IMR-90 (cell line): ENCODE measurements at regions not wholly inside any gene's neighbourhood (a gene's known extent, or its start where the extent isn't known, plus 50 kb on each side); places are given as distances from the start of the nearest gene placed in this dataset.

Source experiments
- ATAC-seq: fragments of 200-7000 bp; cut with Tn5 transposase; 2 replicates; pipeline ENCODE4 v1.9.1; 2020; ENCODE audit warnings: low read depth, mild to moderate bottlenecking, moderate library complexity
- BruUV-seq: library from RNA; stranded (reverse); fragments of 400-500 nt; replicated peaks from 2 replicates; lab custom pipeline; 2021; lab: Mats Ljungman, UMichigan
- CTCF ChIA-PET: fragments of 300-600 bp; formaldehyde crosslinking; extraction: SDS; loops from one replicate; lab custom pipeline; 2021; ENCODE audit warnings: antibody characterized with exemption; lab: Yijun Ruan, JAX
- POLR2A ChIA-PET: fragments of 300-600 bp; sonication (Branson Sonifier 250); formaldehyde crosslinking; loops from one replicate; lab custom pipeline; 2022; ENCODE audit warnings: antibody characterized with exemption; ENCODE audit not compliant: unreplicated experiment; lab: Charles Lee
- DNase-seq: peaks from one replicate; pipeline ENCODE4 v3.0.0; 2013
- H2AFZ ChIP-seq: replicated peaks from 2 replicates; pipeline ENCODE3; 2013; ENCODE audit warnings: low read length, mild to moderate bottlenecking; ENCODE audit not compliant: poor library complexity
- H2AK5ac ChIP-seq: 2 replicates; pipeline ENCODE4 v1.6.1; 2013; ENCODE audit warnings: low read depth, low read length, inconsistent platforms
- H2AK9ac ChIP-seq: replicated peaks from 2 replicates; pipeline ENCODE3; 2013; ENCODE audit warnings: mild to moderate bottlenecking, low read depth, low read length, moderate library complexity; ENCODE audit not compliant: poor library complexity
- H2BK120ac ChIP-seq: 2 replicates; pipeline ENCODE4 v1.6.1; 2013; ENCODE audit warnings: low read depth, low read length, inconsistent platforms
- H2BK15ac ChIP-seq: 3 replicates; pipeline ENCODE4 v1.6.1; 2013; ENCODE audit warnings: low read depth, low read length, inconsistent platforms
- H2BK20ac ChIP-seq: 2 replicates; pipeline ENCODE4 v1.6.1; 2013; ENCODE audit warnings: low read depth, mild to moderate bottlenecking, inconsistent platforms, low read length, moderate library complexity
- H2BK5ac ChIP-seq: 2 replicates; pipeline ENCODE4 v1.6.1; 2013; ENCODE audit warnings: mild to moderate bottlenecking, low read depth, low read length, inconsistent platforms; ENCODE audit not compliant: poor library complexity, severe bottlenecking
- H3K14ac ChIP-seq: replicated peaks from 2 replicates; pipeline ENCODE4 v1.6.1; 2013; ENCODE audit warnings: low read depth, low read length, inconsistent platforms
- H3K18ac ChIP-seq: 2 replicates; pipeline ENCODE4 v1.6.1; 2013; ENCODE audit warnings: low read depth, low read length, control low read depth
- H3K23ac ChIP-seq: 2 replicates; pipeline ENCODE4 v1.6.1; 2013; ENCODE audit warnings: low read depth, low read length, inconsistent platforms
- H3K27ac ChIP-seq: 2 replicates; pipeline ENCODE4 v1.5.1; 2013; ENCODE audit warnings: mild to moderate bottlenecking, control low read depth, low read length; ENCODE audit not compliant: insufficient read depth
- H3K27me3 ChIP-seq: 2 replicates; pipeline ENCODE4 v1.6.1; 2013; ENCODE audit warnings: low read length; ENCODE audit not compliant: control insufficient read depth, insufficient read depth
- H3K36me3 ChIP-seq: 2 replicates; pipeline ENCODE4 v1.6.1; 2013; ENCODE audit warnings: low read length, mixed read lengths; ENCODE audit not compliant: control insufficient read depth, insufficient read depth
- H3K4ac ChIP-seq: 2 replicates; pipeline ENCODE4 v1.6.1; 2013; ENCODE audit warnings: low read depth, low read length, inconsistent platforms
- H3K4me1 ChIP-seq: 2 replicates; pipeline ENCODE4 v1.6.1; 2013; ENCODE audit warnings: low read length, mixed read lengths; ENCODE audit not compliant: control insufficient read depth, insufficient read depth
- H3K4me2 ChIP-seq: 2 replicates; pipeline ENCODE4 v1.6.1; 2013; ENCODE audit warnings: low read depth, mild to moderate bottlenecking, control low read depth, low read length, moderate library complexity
- H3K4me3 ChIP-seq: 2 replicates; pipeline ENCODE4 v1.5.1; 2013; ENCODE audit warnings: low read depth, mild to moderate bottlenecking, control low read depth, low read length, moderate library complexity; ENCODE audit not compliant: insufficient read depth
- H3K56ac ChIP-seq: 2 replicates; pipeline ENCODE4 v1.6.1; 2013; ENCODE audit warnings: low read length, inconsistent platforms; ENCODE audit not compliant: insufficient read depth; ENCODE audit errors: extremely low read depth
- H3K79me1 ChIP-seq, 2 experiments: 2 replicates each; pipeline ENCODE4 v1.6.1; 2013; ENCODE audit warnings: low read length in 2 of 2, inconsistent platforms in 1 of 2, low read depth in 1 of 2
- H3K9ac ChIP-seq: 2 replicates; pipeline ENCODE4 v1.6.1; 2013; ENCODE audit warnings: low read depth, low read length, control low read depth
- H3K9me1 ChIP-seq: 2 replicates; pipeline ENCODE4 v1.6.1; 2013; ENCODE audit warnings: low read length, inconsistent platforms; ENCODE audit not compliant: insufficient read depth
- H3K9me3 ChIP-seq: 2 replicates; pipeline ENCODE4 v1.6.1; 2013; ENCODE audit warnings: low read length; ENCODE audit not compliant: control insufficient read depth, insufficient read depth
- H4K20me1 ChIP-seq: 2 replicates; pipeline ENCODE4 v1.6.1; 2013; ENCODE audit warnings: low read length, inconsistent platforms; ENCODE audit not compliant: insufficient read depth
- H4K5ac ChIP-seq: 2 replicates; pipeline ENCODE4 v1.6.1; 2013; ENCODE audit warnings: mild to moderate bottlenecking, low read depth, low read length, control low read depth
- H4K8ac ChIP-seq, 2 experiments: 2 replicates each; pipeline ENCODE4 v1.6.1; 2013; ENCODE audit warnings: low read depth in 2 of 2, low read length in 2 of 2, control low read depth in 1 of 2, inconsistent platforms in 1 of 2
- H4K91ac ChIP-seq: 2 replicates; pipeline ENCODE4 v1.6.1; 2013; ENCODE audit warnings: low read depth, low read length, inconsistent platforms; ENCODE audit not compliant: insufficient read depth
- BHLHE40 ChIP-seq: fragments of 150-350 bp; IDR thresholded peaks from 2 replicates; pipeline ENCODE4 v1.6.1; 2016; ENCODE audit warnings: mild to moderate bottlenecking, low read depth, low read length
- CEBPB ChIP-seq: IDR thresholded peaks from 2 replicates; pipeline ENCODE4 v1.6.1; 2012; ENCODE audit warnings: low read depth, low read length, improper control_type of control experiment
- CHD1 ChIP-seq: IDR thresholded peaks from 2 replicates; pipeline ENCODE4 v1.6.1; 2012; ENCODE audit warnings: low read depth, low read length, improper control_type of control experiment
- FOS ChIP-seq: fragments of 150-350 bp; IDR thresholded peaks from 2 replicates; pipeline ENCODE4 v1.6.1; 2016; ENCODE audit warnings: low read depth, low read length
- MAZ ChIP-seq: IDR thresholded peaks from 2 replicates; pipeline ENCODE4 v1.6.1; 2012; ENCODE audit warnings: low read depth, mild to moderate bottlenecking, low read length, improper control_type of control experiment, moderate library complexity, borderline replicate concordance
- MXI1 ChIP-seq: IDR thresholded peaks from 2 replicates; pipeline ENCODE4 v1.6.1; 2012; ENCODE audit warnings: low read depth, mild to moderate bottlenecking, low read length, moderate library complexity, borderline replicate concordance
- NFE2L2 ChIP-seq: fragments of 150-350 bp; IDR thresholded peaks from 2 replicates; pipeline ENCODE4 v1.6.1; 2016; ENCODE audit warnings: low read depth, mild to moderate bottlenecking, low read length
- POLR2A ChIP-seq: IDR thresholded peaks from 2 replicates; pipeline ENCODE4 v1.6.1; 2012; ENCODE audit warnings: mild to moderate bottlenecking, low read depth, low read length
- RAD21 ChIP-seq: IDR thresholded peaks from 2 replicates; pipeline ENCODE4 v1.6.1; 2012; ENCODE audit warnings: low read length, improper control_type of control experiment
- RCOR1 ChIP-seq: IDR thresholded peaks from 2 replicates; pipeline ENCODE4 v1.6.1; 2012; ENCODE audit warnings: mild to moderate bottlenecking, low read length, improper control_type of control experiment; ENCODE audit not compliant: insufficient replicate concordance
- RFX5 ChIP-seq: IDR thresholded peaks from 2 replicates; pipeline ENCODE4 v1.8.0; 2012; ENCODE audit warnings: low read depth, mild to moderate bottlenecking, low read length, moderate library complexity
- USF2 ChIP-seq: fragments of 150-350 bp; IDR thresholded peaks from 2 replicates; pipeline ENCODE4 v1.6.1; 2017; ENCODE audit warnings: mild to moderate bottlenecking, antibody characterized with exemption, low read length, low read depth
- WGBS, 2 experiments: methylation state at CpG; one replicate each; pipeline versions ENCODE4 v1.1.5 to v1.1.7; 2013; ENCODE audit warnings: missing lambda C conversion rate in 2 of 2; ENCODE audit not compliant: insufficient read length in 1 of 2; ENCODE audit errors: extremely low coverage in 2 of 2; 5-methylcytosine and 5-hydroxymethylcytosine counted together
- dilution Hi-C: fragments of 300-500 bp; cut with HindIII; formaldehyde crosslinking; loops from one replicate; pipeline ENCODE4 v1.14.3; 2018; ENCODE audit warnings: low sequenced_read_pairs; ENCODE audit not compliant: unreplicated experiment
- in situ Hi-C: fragments of 300-500 bp; cut with MboI; formaldehyde crosslinking; loops from 3 replicates; pipeline ENCODE4 v1.14.3; 2019; ENCODE audit warnings: low sequenced_read_pairs, inconsistent platforms, mixed read lengths
- intact Hi-C: fragments of 100-400 bp; cut with micrococcal nuclease; formaldehyde crosslinking; loops from 2 replicates; pipeline ENCODE4 v1.10.0; 2022

- CTCF ChIA-PET: no interaction called here
Measured at GRCh38 chr15:39022532-39023305, 458.1 kb upstream of the RASGRP1 start.

More at GRCh38 chr15:39022532-39023305, 458.1 kb upstream of the RASGRP1 start:
- H3K18ac ChIP-seq: no peak overlapping the region
- H2BK5ac ChIP-seq: no peak overlapping the region
- no peak overlapping the region for H3K4me2 ChIP-seq
- POLR2A ChIA-PET: no interaction called here
- H3K27ac ChIP-seq: no peak overlapping the region
- H2BK15ac ChIP-seq: no peak overlapping the region
- H3K9ac ChIP-seq: no peak overlapping the region
- no peaks in the 10 kb centered on the region for H4K20me1 ChIP-seq
- DNase-seq: no peak
- 100% methylated on average over 1 of the region's 4 CpGs; no CpG with 5 or more reads in 1 of the 2 experiments for WGBS, 2 experiments
- no peaks in the 10 kb centered on the region for H3K79me1 ChIP-seq
- no peak overlapping the region for H3K14ac ChIP-seq
- no peak overlapping the region for H2BK20ac ChIP-seq
- H3K4me3 ChIP-seq: no peak overlapping the region
- 0 out of 2 replicates have a peak, but pooled peaks have one; percentile 24 for ATAC-seq
- no peak overlapping the region for H2AK5ac ChIP-seq
- intact Hi-C loops: no loop called here
- H3K23ac ChIP-seq: no peak overlapping the region
- no peak overlapping the region for H3K56ac ChIP-seq
- H3K27me3 ChIP-seq: no peaks in the 10 kb centered on the region
- no peak for TF ChIP-seq CEBPB
- TF ChIP-seq MAZ: no peak
- TF ChIP-seq BHLHE40: no peak
- no peak for TF ChIP-seq FOS
- TF ChIP-seq RAD21: no peak
- TF ChIP-seq POLR2A: no peak
- no peak for TF ChIP-seq MXI1
- TF ChIP-seq CHD1: no peak
- TF ChIP-seq USF2: no peak
- no peak for TF ChIP-seq RCOR1
- TF ChIP-seq NFE2L2: no peak
- no peak for TF ChIP-seq RFX5
- dilution Hi-C loops: no loop called here
- H3K4me1 ChIP-seq: peaks cover 4% of the 10 kb centered on the region; the same call in 1 of the 2 replicates
- no TSS peak for BruUV-seq
- no peak overlapping the region for H4K91ac ChIP-seq
- H3K36me3 ChIP-seq: no peaks in the 10 kb centered on the region
- peaks cover 3% of the 10 kb centered on the region for H3K9me1 ChIP-seq
- no peaks in the 10 kb centered on the region for H3K9me3 ChIP-seq
- H2BK120ac ChIP-seq: no peak overlapping the region
- no peak overlapping the region for H4K8ac ChIP-seq
- no peak overlapping the region for H2AK9ac ChIP-seq
- H3K4ac ChIP-seq: no peak overlapping the region
- in situ Hi-C loops: no loop called here
- no peak overlapping the region for H4K5ac ChIP-seq
- no peak overlapping the region for H2AFZ ChIP-seq
